H9 (cell line): ENCODE measurements at regions not wholly inside any gene's neighbourhood (a gene's known extent, or its start where the extent isn't known, plus 50 kb on each side); places are given as distances from the start of the nearest gene placed in this dataset.

Source experiments
- DNase-seq: peaks from one replicate; pipeline ENCODE4 v3.0.0-alpha.2; 2017
- H2AFZ ChIP-seq: one replicate; pipeline ENCODE4 v1.6.1; 2013; ENCODE audit warnings: mild to moderate bottlenecking, low read length, control low read depth, moderate library complexity
- H2AK5ac ChIP-seq: 2 replicates; pipeline ENCODE4 v1.6.1; 2013; ENCODE audit warnings: low read length, control low read depth, mixed read lengths; ENCODE audit not compliant: insufficient read length
- H2BK120ac ChIP-seq: one replicate; pipeline ENCODE4 v1.6.1; 2013; ENCODE audit warnings: low read depth, mild to moderate bottlenecking, low read length, control low read depth, inconsistent platforms; ENCODE audit not compliant: poor library complexity, severe bottlenecking
- H2BK12ac ChIP-seq: 2 replicates; pipeline ENCODE4 v1.6.1; 2013; ENCODE audit warnings: low read length, control low read depth, mixed read lengths, low read depth; ENCODE audit not compliant: insufficient read length
- H2BK15ac ChIP-seq: 2 replicates; pipeline ENCODE4 v1.6.1; 2013; ENCODE audit warnings: low read depth, low read length, control low read depth
- H2BK20ac ChIP-seq: one replicate; pipeline ENCODE4 v1.6.1; 2013; ENCODE audit warnings: low read depth, mild to moderate bottlenecking, low read length, control low read depth, inconsistent platforms; ENCODE audit not compliant: poor library complexity, severe bottlenecking
- H2BK5ac ChIP-seq: 2 replicates; pipeline ENCODE4 v1.6.1; 2013; ENCODE audit warnings: low read length, control low read depth, mixed read lengths; ENCODE audit not compliant: insufficient read length
- H3K14ac ChIP-seq: 2 replicates; pipeline ENCODE4 v1.6.1; 2013; ENCODE audit warnings: low read length, control low read depth; ENCODE audit not compliant: insufficient read depth
- H3K18ac ChIP-seq: 2 replicates; pipeline ENCODE4 v1.6.1; 2013; ENCODE audit warnings: low read depth, mild to moderate bottlenecking, mixed read lengths, low read length, control low read depth; ENCODE audit not compliant: insufficient read length
- H3K23ac ChIP-seq: 2 replicates; pipeline ENCODE4 v1.6.1; 2013; ENCODE audit warnings: low read length, control low read depth, mixed read lengths, low read depth; ENCODE audit not compliant: insufficient read length
- H3K23me2 ChIP-seq: 2 replicates; pipeline ENCODE4 v1.6.1; 2013; ENCODE audit warnings: low read depth, mild to moderate bottlenecking, mixed read lengths, low read length, control low read depth; ENCODE audit not compliant: insufficient read length, poor library complexity, severe bottlenecking
- H3K27ac ChIP-seq: 2 replicates; pipeline ENCODE4 v1.5.1; 2013; ENCODE audit warnings: low read length, control low read depth, mixed read lengths, low read depth; ENCODE audit not compliant: insufficient read length
- H3K27me3 ChIP-seq: 2 replicates; pipeline ENCODE4 v1.6.1; 2013; ENCODE audit warnings: low read length, control low read depth, inconsistent platforms; ENCODE audit not compliant: insufficient read depth
- H3K4ac ChIP-seq: 2 replicates; pipeline ENCODE4 v1.6.1; 2013; ENCODE audit warnings: low read depth, mild to moderate bottlenecking, control low read depth, inconsistent platforms, low read length, moderate library complexity
- H3K4me1 ChIP-seq: 2 replicates; pipeline ENCODE4 v1.6.1; 2013; ENCODE audit warnings: low read length, control low read depth, inconsistent platforms; ENCODE audit not compliant: insufficient read depth
- H3K4me2 ChIP-seq: 2 replicates; pipeline ENCODE4 v1.6.1; 2013; ENCODE audit warnings: low read length, control low read depth, mixed read lengths; ENCODE audit not compliant: insufficient read length, insufficient read depth
- H3K56ac ChIP-seq: 2 replicates; pipeline ENCODE4 v1.6.1; 2013; ENCODE audit warnings: low read depth, mild to moderate bottlenecking, mixed read lengths, low read length, control low read depth; ENCODE audit not compliant: insufficient read length
- H3K79me1 ChIP-seq: 2 replicates; pipeline ENCODE4 v1.6.1; 2013; ENCODE audit warnings: low read depth, mild to moderate bottlenecking, moderate library complexity, low read length, control low read depth, inconsistent platforms; ENCODE audit not compliant: insufficient read depth, poor library complexity, severe bottlenecking
- H3K79me2 ChIP-seq: 2 replicates; pipeline ENCODE4 v1.6.1; 2013; ENCODE audit warnings: low read length, control low read depth, inconsistent platforms; ENCODE audit not compliant: insufficient read depth
- H3K9ac ChIP-seq: 2 replicates; pipeline ENCODE4 v1.6.1; 2013; ENCODE audit warnings: low read length, control low read depth, mixed read lengths; ENCODE audit not compliant: insufficient read length; ENCODE audit errors: extremely low read depth
- H3K9me3 ChIP-seq: one replicate; pipeline ENCODE4 v1.6.1; 2013; ENCODE audit warnings: low read depth, low read length, inconsistent platforms; ENCODE audit not compliant: control insufficient read depth
- H3T11ph ChIP-seq: one replicate; pipeline ENCODE4 v1.6.1; 2013; ENCODE audit warnings: mild to moderate bottlenecking, low read length, control low read depth, inconsistent platforms
- H4K20me1 ChIP-seq: one replicate; pipeline ENCODE4 v1.6.1; 2013; ENCODE audit not compliant: control insufficient read depth, insufficient read length, insufficient read depth
- H4K5ac ChIP-seq: 2 replicates; pipeline ENCODE4 v1.6.1; 2013; ENCODE audit warnings: low read depth, mild to moderate bottlenecking, mixed read lengths, low read length, control low read depth; ENCODE audit not compliant: insufficient read length
- H4K8ac ChIP-seq: replicated peaks from 2 replicates; pipeline ENCODE4 v1.6.1; 2013; ENCODE audit warnings: low read length, control low read depth, mixed read lengths, low read depth; ENCODE audit not compliant: insufficient read length
- H4K91ac ChIP-seq: 2 replicates; pipeline ENCODE4 v1.6.1; 2013; ENCODE audit warnings: low read depth, mild to moderate bottlenecking, moderate library complexity, mixed read lengths, low read length, control low read depth; ENCODE audit not compliant: insufficient read length
- H3K27ac Mint-ChIP-seq, 3 experiments: 2 replicates in 2 of 3; 3 replicates in 1 of 3; pipeline ENCODE4 v1.8.0; 2020 to 2021; ENCODE audit warnings: mixed read lengths in 3 of 3, mild to moderate bottlenecking in 1 of 3, moderate library complexity in 1 of 3
- H3K27me3 Mint-ChIP-seq: 2 replicates; pipeline ENCODE4 v1.8.0; 2021; ENCODE audit warnings: low read depth, mild to moderate bottlenecking, moderate library complexity, mixed read lengths
- H3K36me3 Mint-ChIP-seq, 3 experiments: 2 replicates in 2 of 3; 3 replicates in 1 of 3; pipeline ENCODE4 v1.8.0; 2020 to 2021; ENCODE audit warnings: low read depth in 3 of 3, mixed read lengths in 3 of 3; ENCODE audit not compliant: insufficient read depth in 1 of 3
- H3K4me1 Mint-ChIP-seq, 2 experiments: 2 replicates each; pipeline ENCODE4 v1.8.0; 2020; ENCODE audit warnings: mixed read lengths in 2 of 2
- H3K4me3 Mint-ChIP-seq, 2 experiments: 2 replicates in 1 of 2; 3 replicates in 1 of 2; pipeline ENCODE4 v1.8.0; 2020 to 2021; ENCODE audit warnings: mild to moderate bottlenecking in 2 of 2, mixed read lengths in 2 of 2, moderate library complexity in 1 of 2
- H3K9me3 Mint-ChIP-seq, 2 experiments: 2 replicates in 1 of 2; 3 replicates in 1 of 2; pipeline ENCODE4 v1.8.0; 2020; ENCODE audit warnings: mild to moderate bottlenecking in 2 of 2, mixed read lengths in 2 of 2, moderate library complexity in 1 of 2
- WGBS: extraction: QIAGEN DNeasy Blood & Tissue Kit; methylation state at CpG from one replicate; pipeline ENCODE4 v1.1.7; 2013; ENCODE audit warnings: missing lambda C conversion rate, low lambda C conversion rate, mixed read lengths; ENCODE audit not compliant: insufficient read length; ENCODE audit errors: extremely low coverage; 5-methylcytosine and 5-hydroxymethylcytosine counted together
- TF ChIP-seq, protein P1 (sequence below): fragments of 200-600 bp; sonication (generic); conservative IDR thresholded peaks from 3 replicates; pipeline ENCODE4 v1.8.0; 2021; ENCODE audit warnings: antibody characterized with exemption, mild to moderate bottlenecking

DNA sequence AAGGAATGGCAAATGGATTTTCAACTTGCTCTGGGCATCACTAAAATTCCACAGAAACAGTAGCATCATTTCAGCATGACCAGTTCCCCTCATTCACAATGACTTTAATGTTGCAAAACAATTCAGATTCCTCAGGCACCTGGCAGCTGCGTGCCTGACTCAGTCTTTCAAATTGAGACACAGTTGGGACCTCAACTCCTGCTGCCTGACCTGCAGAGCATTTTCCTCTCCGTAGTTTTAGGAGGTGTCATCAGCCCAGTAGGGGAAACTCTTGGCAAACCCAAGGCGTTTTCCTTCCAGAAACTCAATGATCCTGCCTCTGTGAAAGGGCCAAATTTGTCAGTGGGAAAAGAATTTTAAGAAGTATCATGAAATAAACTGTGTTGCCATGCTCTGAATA lies 388.9 kb downstream of the SPRY1 start:
- Histone ChIP-seq H3K56ac (no peak overlapping the region), H3K79me2 (no peaks in the 10 kb centered on the region), H4K5ac (no peak overlapping the region), H3K4me1 (peaks cover 5% of the 10 kb centered on the region; the same call in 1 of the 2 replicates), H3K18ac (no peak overlapping the region), H2BK120ac (no peak overlapping the region), H3K4me2 (no peak overlapping the region), H2BK5ac (no peak overlapping the region), H4K91ac (no peak overlapping the region), H4K8ac (no peak overlapping the region), H3K9me3 (no peaks in the 10 kb centered on the region), H4K20me1 (no peaks in the 10 kb centered on the region), H3K27me3 (no peaks in the 10 kb centered on the region), H2AFZ (no peak overlapping the region), H3K23me2 (no peaks in the 10 kb centered on the region), H2AK5ac (no peak overlapping the region), H3K27ac (peak overlapping the region; percentile 7), H3K23ac (no peak overlapping the region), H3K79me1 (no peaks in the 10 kb centered on the region), H3K4ac (no peak overlapping the region), H2BK20ac (no peak overlapping the region), H3K14ac (no peak overlapping the region), H3T11ph (no peak overlapping the region), H2BK12ac (no peak overlapping the region), H2BK15ac (no peak overlapping the region), H3K9ac (no peak overlapping the region)
- Mint-ChIP-seq H3K4me3 (no peak overlapping the region; a peak in 1 of 5 replicates), H3K36me3 (peaks cover 0 to 14% (median 3%) of the 10 kb centered on the region in 3 experiments; a peak in 2 of 7 replicates), H3K27me3 (no peaks in the 10 kb centered on the region), H3K4me1 (peaks cover 45 to 50% of the 10 kb centered on the region in 2 experiments), H3K9me3 (no peaks in the 10 kb centered on the region), H3K27ac (peak overlapping the region; percentile 88 to 93 (median 90))
- TF ChIP-seq, protein P1, sequence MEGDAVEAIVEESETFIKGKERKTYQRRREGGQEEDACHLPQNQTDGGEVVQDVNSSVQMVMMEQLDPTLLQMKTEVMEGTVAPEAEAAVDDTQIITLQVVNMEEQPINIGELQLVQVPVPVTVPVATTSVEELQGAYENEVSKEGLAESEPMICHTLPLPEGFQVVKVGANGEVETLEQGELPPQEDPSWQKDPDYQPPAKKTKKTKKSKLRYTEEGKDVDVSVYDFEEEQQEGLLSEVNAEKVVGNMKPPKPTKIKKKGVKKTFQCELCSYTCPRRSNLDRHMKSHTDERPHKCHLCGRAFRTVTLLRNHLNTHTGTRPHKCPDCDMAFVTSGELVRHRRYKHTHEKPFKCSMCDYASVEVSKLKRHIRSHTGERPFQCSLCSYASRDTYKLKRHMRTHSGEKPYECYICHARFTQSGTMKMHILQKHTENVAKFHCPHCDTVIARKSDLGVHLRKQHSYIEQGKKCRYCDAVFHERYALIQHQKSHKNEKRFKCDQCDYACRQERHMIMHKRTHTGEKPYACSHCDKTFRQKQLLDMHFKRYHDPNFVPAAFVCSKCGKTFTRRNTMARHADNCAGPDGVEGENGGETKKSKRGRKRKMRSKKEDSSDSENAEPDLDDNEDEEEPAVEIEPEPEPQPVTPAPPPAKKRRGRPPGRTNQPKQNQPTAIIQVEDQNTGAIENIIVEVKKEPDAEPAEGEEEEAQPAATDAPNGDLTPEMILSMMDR = no peak
- DNase-seq = peak; percentile 66
- no CpG with 5 or more reads among the region's 3 CpGs for WGBS
